NCI-H82 (cell line): ENCODE measurements at regions not wholly inside any gene's neighbourhood (a gene's known extent, or its start where the extent isn't known, plus 50 kb on each side); places are given as distances from the start of the nearest gene placed in this dataset.
"Not testable (repeated sequence)": the region's sequence is repeated elsewhere in the genome, so short reads cannot be mapped to it uniquely, and the experiment has no call there.

ENCODE experiments used
- DNase-seq: peaks from one replicate; lab custom pipeline; 2025; lab: John Stamatoyannopoulos, UW

GRCh38 chr12:18849080-18849479 lies 111.2 kb downstream of the CAPZA3 start:
- DNase-seq = no peak

GRCh38 chr12:18849761-18850160 lies 111.8 kb downstream of the CAPZA3 start:
- no peak for DNase-seq

GRCh38 chr12:18850752-18851151 lies 112.8 kb downstream of the CAPZA3 start:
- no peak for DNase-seq

- DNase-seq = no peak
Observed at GRCh38 chr12:18851271-18851670, 113.4 kb downstream of the CAPZA3 start.

GRCh38 chr12:18853570-18854366 lies 115.8 kb downstream of the CAPZA3 start:
- DNase-seq = no peak

- DNase-seq = no peak
Observed at GRCh38 chr12:18857656-18858055, 119.7 kb downstream of the CAPZA3 start.

- DNase-seq = no peak
Observed at GRCh38 chr12:18859400-18859799, 121.5 kb downstream of the CAPZA3 start.

- peak; percentile 52 for DNase-seq
Observed at GRCh38 chr12:18861287-18861858, 123.5 kb downstream of the CAPZA3 start.

GRCh38 chr12:18863769-18864500 lies 126.0 kb downstream of the CAPZA3 start:
- no peak for DNase-seq

GRCh38 chr12:18864900-18865561 lies 127.1 kb downstream of the CAPZA3 start:
- no peak for DNase-seq

GRCh38 chr12:18868717-18869116 lies 130.8 kb downstream of the CAPZA3 start:
- DNase-seq = no peak

GRCh38 chr12:18872770-18873169 lies 134.9 kb downstream of the CAPZA3 start:
- DNase-seq = no peak

GRCh38 chr12:18878676-18879180 lies 140.8 kb downstream of the CAPZA3 start:
- DNase-seq = no peak

- DNase-seq = peak; percentile 11
Observed at GRCh38 chr12:18882690-18883089, 144.8 kb downstream of the CAPZA3 start.

GRCh38 chr12:18886962-18887361 lies 149.0 kb downstream of the CAPZA3 start:
- no peak for DNase-seq

- no peak for DNase-seq
Observed at GRCh38 chr12:18887368-18887767, 149.4 kb downstream of the CAPZA3 start.

GRCh38 chr12:18888047-18888446 lies 150.1 kb downstream of the CAPZA3 start:
- peak; percentile 44 for DNase-seq

GRCh38 chr12:18890621-18891020 lies 152.7 kb downstream of the CAPZA3 start:
- DNase-seq = not testable (repeated sequence)

GRCh38 chr12:18895540-18895939 lies 157.6 kb downstream of the CAPZA3 start:
- no peak for DNase-seq

- peak; percentile 98 for DNase-seq
Observed at GRCh38 chr12:18895946-18896345, 158.0 kb downstream of the CAPZA3 start.

- no peak for DNase-seq
Observed at GRCh38 chr12:18897823-18898222, 159.9 kb downstream of the CAPZA3 start.

GRCh38 chr12:18898470-18898869 lies 160.6 kb downstream of the CAPZA3 start:
- DNase-seq = no peak
